ENCODE measurements at regions not wholly inside any gene's neighbourhood (a gene's known extent, or its start where the extent isn't known, plus 50 kb on each side); places are given as distances from the start of the nearest gene placed in this dataset.

DNA sequence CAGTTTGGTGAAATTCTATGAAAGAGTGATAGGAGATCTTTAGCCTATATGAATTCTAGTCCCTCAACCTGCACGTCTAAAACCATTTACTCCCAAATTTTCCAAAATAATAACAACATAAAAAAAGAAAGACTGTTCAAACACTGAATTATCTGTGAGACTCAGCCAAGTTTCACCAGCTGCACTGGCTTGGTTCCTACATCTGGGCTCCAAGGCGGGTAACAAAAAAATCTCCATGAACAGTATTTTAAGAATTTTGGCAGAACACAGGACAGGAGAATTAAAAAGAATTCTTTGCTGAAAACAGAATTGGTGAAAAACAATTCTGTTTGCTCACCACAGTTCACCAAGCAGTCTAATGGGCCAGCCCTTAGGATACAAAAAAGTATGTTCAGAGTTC lies 536.8 kb upstream of the ATP2B1 start:
- DNase-seq (ENCODE audit: extremely low spot score, unreplicated experiment), result no peak
- TF ChIP-seq, protein P1, sequence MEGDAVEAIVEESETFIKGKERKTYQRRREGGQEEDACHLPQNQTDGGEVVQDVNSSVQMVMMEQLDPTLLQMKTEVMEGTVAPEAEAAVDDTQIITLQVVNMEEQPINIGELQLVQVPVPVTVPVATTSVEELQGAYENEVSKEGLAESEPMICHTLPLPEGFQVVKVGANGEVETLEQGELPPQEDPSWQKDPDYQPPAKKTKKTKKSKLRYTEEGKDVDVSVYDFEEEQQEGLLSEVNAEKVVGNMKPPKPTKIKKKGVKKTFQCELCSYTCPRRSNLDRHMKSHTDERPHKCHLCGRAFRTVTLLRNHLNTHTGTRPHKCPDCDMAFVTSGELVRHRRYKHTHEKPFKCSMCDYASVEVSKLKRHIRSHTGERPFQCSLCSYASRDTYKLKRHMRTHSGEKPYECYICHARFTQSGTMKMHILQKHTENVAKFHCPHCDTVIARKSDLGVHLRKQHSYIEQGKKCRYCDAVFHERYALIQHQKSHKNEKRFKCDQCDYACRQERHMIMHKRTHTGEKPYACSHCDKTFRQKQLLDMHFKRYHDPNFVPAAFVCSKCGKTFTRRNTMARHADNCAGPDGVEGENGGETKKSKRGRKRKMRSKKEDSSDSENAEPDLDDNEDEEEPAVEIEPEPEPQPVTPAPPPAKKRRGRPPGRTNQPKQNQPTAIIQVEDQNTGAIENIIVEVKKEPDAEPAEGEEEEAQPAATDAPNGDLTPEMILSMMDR (conservative IDR thresholded peaks at IDR 0.05), result no peak
- Mint-ChIP-seq H3K27ac (no peak overlapping the region), H3K27me3 (no peaks in the 10 kb centered on the region), H3K36me3 (no peaks in the 10 kb centered on the region), H3K4me1 (ENCODE audit: unreplicated experiment) (peaks cover 5% of the 10 kb centered on the region), H3K4me3 (no peak overlapping the region), H3K9me3 (no peaks in the 10 kb centered on the region)

DNA sequence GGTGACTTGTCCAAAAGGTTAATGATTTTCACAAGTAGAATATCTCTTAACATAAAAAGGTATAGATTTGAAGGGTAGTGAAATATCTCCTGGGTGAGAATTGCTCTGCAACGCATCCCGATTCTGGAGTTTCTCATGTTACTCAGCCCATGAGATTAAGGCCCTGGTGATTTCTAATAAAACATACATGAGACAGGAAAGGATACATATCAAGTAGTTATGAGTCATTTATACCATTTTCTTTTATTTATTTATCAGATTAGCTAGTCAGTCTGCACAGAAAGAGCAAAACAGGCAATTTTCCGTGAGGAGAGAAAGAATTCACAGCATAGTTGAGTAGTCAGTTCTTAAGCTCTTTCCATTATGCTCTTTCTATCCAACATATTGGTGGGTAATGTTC lies 535.6 kb upstream of the ATP2B1 start:
- Mint-ChIP-seq H3K27ac (no peak overlapping the region), H3K9me3 (no peaks in the 10 kb centered on the region), H3K4me1 (ENCODE audit: unreplicated experiment) (no peaks in the 10 kb centered on the region), H3K4me3 (no peak overlapping the region), H3K36me3 (no peaks in the 10 kb centered on the region), H3K27me3 (no peaks in the 10 kb centered on the region)
- TF ChIP-seq, protein P1 (conservative IDR thresholded peaks at IDR 0.05), result no peak
- no peak for DNase-seq (ENCODE audit: extremely low spot score, unreplicated experiment)

DNA sequence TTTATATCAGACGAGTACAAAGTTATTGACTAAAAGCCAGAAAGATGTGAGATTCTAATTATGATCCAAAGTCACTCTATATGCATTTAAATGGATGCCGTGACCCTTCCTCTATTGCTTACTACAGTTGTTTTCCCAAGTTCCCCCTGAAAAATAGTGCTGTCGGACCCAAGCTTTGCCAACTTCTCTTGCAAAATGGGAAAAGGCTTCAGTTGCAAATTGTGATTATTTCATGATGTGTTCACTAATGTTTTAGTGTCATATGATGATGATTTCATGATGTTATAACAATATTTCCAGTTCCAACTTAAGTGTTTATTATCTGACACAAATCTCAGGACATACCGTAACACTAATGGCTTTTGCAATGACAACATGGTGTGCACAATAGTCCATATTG lies 534.6 kb upstream of the ATP2B1 start:
- H3K27me3 Mint-ChIP-seq, result no peaks in the 10 kb centered on the region

DNA sequence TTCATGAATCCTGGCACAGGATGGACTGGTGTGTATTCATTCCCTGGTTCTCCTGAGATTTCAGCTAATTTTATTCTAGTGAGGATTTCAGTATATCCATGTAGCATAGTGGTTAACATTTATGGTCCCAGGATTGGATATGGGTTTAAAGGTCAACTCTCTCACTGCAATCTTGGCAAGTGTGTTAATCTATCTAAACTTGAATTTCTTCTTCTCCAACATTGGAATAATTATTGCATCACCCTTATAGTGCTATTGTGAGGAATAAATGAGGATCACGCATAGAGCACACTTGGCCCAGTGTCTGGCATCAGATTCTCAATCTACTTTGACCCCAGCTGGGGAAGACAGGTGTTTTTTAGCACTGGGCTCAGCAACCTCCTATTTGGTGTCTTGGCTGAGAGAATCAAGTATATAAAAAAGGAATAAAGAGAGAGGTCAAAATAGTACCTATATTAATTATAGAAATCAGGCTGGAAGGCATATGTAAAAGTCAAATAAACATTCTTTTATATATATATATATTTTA lies 531.2 kb upstream of the ATP2B1 start:
- H3K4me3 Mint-ChIP-seq, result no peak overlapping the region
- H3K27ac Mint-ChIP-seq, result no peak overlapping the region
- H3K4me1 Mint-ChIP-seq (ENCODE audit: unreplicated experiment), result no peaks in the 10 kb centered on the region
- H3K36me3 Mint-ChIP-seq, result no peaks in the 10 kb centered on the region
- no peak for DNase-seq (ENCODE audit: extremely low spot score, unreplicated experiment)
- TF ChIP-seq, protein P1 (conservative IDR thresholded peaks at IDR 0.05), result no peak
- no peaks in the 10 kb centered on the region for H3K27me3 Mint-ChIP-seq
- peaks cover 16% of the 10 kb centered on the region for H3K9me3 Mint-ChIP-seq

More for the DNA sequence above, 534.6 kb upstream of the ATP2B1 start:
- Mint-ChIP-seq H3K9me3 (no peaks in the 10 kb centered on the region), H3K27ac (no peak overlapping the region), H3K36me3 (no peaks in the 10 kb centered on the region), H3K4me3 (no peak overlapping the region), H3K4me1 (ENCODE audit: unreplicated experiment) (no peaks in the 10 kb centered on the region)
- TF ChIP-seq, protein P1 (conservative IDR thresholded peaks at IDR 0.05), result no peak
- no peak for DNase-seq (ENCODE audit: extremely low spot score, unreplicated experiment)

DNA sequence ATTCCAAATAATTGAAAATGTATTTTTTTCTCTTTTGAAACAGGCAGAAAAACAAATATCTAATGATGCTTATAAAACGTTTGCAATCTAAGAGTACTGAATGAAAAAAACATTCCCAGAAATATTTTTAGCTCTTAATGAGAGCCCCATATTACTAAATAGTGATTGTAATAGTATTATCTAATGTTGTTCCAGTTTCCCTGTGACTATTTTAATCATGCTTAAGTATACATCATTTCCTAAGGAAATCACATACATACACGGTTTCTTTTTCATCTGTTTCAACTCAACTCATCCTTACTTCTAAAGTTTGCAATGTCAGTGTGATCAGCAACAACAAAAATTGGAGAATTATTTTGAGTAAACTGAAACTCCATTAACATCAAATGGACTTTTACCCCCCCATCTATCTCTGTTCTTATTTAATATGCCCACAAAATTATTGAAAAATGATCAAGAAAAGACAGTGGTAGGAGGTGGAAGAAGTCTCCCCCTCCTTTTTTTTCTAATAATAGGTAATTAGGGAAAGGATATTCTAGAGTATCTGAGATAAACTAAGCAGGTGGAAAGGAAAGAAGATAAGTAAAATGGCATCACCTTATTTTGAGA lies 530.1 kb upstream of the ATP2B1 start:
- H3K27ac Mint-ChIP-seq, result no peak overlapping the region
- H3K9me3 Mint-ChIP-seq, result peaks cover 23% of the 10 kb centered on the region
- no peaks in the 10 kb centered on the region for H3K27me3 Mint-ChIP-seq
- TF ChIP-seq, protein P1 (conservative IDR thresholded peaks at IDR 0.05), result no peak
- H3K4me1 Mint-ChIP-seq (ENCODE audit: unreplicated experiment), result no peaks in the 10 kb centered on the region
- no peak for DNase-seq (ENCODE audit: extremely low spot score, unreplicated experiment)
- no peaks in the 10 kb centered on the region for H3K36me3 Mint-ChIP-seq
- no peak overlapping the region for H3K4me3 Mint-ChIP-seq
